ENCODE measurements at regions not wholly inside any gene's neighbourhood (a gene's known extent, or its start where the extent isn't known, plus 50 kb on each side); places are given as distances from the start of the nearest gene placed in this dataset.

DNA sequence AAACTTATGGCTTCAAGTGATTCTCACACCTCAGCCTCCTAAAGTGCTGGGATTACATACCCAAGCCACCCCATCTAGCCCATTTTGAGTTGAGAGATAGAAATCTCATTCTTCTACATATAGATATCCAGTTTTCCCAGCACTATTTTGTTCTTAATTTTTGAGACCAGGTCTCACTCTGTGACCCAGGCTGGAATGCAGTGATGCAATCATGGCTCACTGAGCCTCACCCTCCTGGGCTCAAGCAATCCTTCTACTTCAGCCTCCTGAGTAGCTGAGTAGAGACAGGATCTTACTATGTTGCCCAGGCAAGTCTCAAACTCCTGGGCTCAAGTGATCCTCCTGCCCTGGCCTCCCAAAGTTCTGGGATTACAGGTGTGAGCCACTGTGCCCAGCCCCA lies 60.9 kb upstream of the CTNNA1 start:
- TF ChIP-seq, protein P1, sequence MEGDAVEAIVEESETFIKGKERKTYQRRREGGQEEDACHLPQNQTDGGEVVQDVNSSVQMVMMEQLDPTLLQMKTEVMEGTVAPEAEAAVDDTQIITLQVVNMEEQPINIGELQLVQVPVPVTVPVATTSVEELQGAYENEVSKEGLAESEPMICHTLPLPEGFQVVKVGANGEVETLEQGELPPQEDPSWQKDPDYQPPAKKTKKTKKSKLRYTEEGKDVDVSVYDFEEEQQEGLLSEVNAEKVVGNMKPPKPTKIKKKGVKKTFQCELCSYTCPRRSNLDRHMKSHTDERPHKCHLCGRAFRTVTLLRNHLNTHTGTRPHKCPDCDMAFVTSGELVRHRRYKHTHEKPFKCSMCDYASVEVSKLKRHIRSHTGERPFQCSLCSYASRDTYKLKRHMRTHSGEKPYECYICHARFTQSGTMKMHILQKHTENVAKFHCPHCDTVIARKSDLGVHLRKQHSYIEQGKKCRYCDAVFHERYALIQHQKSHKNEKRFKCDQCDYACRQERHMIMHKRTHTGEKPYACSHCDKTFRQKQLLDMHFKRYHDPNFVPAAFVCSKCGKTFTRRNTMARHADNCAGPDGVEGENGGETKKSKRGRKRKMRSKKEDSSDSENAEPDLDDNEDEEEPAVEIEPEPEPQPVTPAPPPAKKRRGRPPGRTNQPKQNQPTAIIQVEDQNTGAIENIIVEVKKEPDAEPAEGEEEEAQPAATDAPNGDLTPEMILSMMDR (IDR thresholded peaks at IDR 0.05; ENCODE audit: low read depth, low read length, poor library complexity, severe bottlenecking): no peak
- no peak for TF ChIP-seq EZH2phosphoT487 (IDR thresholded peaks at IDR 0.05; ENCODE audit: borderline replicate concordance, low read length)
